ENCODE measurements at regions not wholly inside any gene's neighbourhood (a gene's known extent, or its start where the extent isn't known, plus 50 kb on each side); places are given as distances from the start of the nearest gene placed in this dataset.
A peak's percentile ranks its signal among the peaks of the same experiment; 100 is the strongest.

DNA sequence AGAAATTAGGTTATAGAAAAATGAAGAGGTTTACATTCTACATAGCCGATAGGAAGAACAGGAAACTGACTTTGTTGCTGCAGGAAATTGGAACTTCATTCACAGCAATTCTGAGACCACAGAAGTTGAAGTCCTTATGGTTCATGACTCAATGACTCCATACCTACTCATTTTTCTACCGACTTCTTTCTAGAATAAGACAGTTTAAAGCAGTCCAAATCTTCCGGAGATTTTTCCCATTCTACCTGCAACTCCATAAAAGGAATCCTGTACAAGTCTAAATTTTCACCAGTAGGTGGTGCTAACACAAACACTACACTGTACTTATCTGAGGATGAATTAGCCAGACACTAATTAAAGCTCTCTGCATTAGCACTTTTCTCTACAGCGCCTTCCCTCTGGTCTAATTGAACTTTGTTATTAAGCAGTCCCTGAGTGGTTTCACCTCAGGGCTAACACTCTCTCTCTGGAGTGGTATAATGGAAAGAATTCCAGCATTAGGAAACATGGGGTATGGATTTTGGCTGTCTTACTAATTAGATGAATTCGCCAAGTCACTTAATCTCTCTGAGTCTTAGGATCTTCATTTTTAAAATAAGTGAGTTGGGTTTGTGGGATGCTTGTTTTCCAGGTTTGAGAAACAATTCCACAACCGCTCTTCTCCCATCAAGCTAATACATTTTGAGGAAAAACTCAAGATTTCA lies 167.9 kb downstream of the SMIM20 start:
- no peak overlapping the region for H3K4me3 ChIP-seq (ENCODE audit: insufficient read depth, low read depth, low read length)
- H3K27me3 ChIP-seq (ENCODE audit: control insufficient read depth, insufficient read depth, low read length) = no peaks in the 10 kb centered on the region
- peak; percentile 53 for DNase-seq
- H3K36me3 ChIP-seq (replicated peaks; ENCODE audit: control insufficient read depth, insufficient read depth, low read length) = no peaks in the 10 kb centered on the region

DNA sequence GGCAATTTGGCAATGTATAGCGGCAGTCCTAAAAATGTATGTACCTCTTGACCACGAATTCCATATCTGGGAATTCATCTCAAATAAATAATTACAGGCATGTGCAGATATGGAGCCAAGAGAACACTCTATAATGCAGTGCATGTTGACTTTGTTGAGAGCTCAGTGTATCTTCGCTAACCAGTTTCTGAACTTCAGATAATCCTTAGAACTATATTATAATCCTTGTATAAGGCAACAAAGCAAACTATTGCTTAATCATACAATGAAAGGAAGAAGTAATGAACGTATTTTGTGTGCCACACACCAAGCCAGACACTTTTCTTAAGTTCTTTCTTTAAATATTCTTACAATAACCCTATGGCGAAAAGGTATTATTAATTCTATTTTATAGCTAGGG lies 168.5 kb downstream of the SMIM20 start:
- DNase-seq = no peak
- H3K27me3 ChIP-seq (ENCODE audit: control insufficient read depth, insufficient read depth, low read length) = no peaks in the 10 kb centered on the region
- no peaks in the 10 kb centered on the region for H3K36me3 ChIP-seq (replicated peaks; ENCODE audit: control insufficient read depth, insufficient read depth, low read length)
- no peak overlapping the region for H3K4me3 ChIP-seq (ENCODE audit: insufficient read depth, low read depth, low read length)

DNA sequence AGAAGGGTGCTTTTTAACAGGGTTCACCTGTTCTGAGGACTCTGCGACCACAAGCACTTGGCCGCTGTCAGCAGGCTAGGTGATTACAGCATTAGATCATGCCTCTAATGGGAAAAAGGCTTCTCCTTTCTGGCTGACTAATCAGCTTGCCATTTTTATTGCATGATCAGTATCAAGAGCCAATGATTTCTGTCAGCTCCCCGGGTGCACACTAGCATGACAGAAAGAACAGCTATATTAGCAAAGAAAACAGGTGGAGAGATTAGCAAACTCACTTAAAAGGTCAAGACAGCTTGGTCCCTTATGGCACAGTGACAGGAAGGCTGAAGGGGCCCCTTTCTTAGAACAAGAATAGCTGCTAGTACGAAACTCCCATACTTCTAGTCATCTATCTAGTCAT lies 170.0 kb downstream of the SMIM20 start:
- Histone ChIP-seq H3K4me3 (ENCODE audit: insufficient read depth, low read depth, low read length) (no peak overlapping the region), H3K36me3 (replicated peaks; ENCODE audit: control insufficient read depth, insufficient read depth, low read length) (no peaks in the 10 kb centered on the region), H3K27me3 (ENCODE audit: control insufficient read depth, insufficient read depth, low read length) (no peaks in the 10 kb centered on the region)
- no peak for DNase-seq

DNA sequence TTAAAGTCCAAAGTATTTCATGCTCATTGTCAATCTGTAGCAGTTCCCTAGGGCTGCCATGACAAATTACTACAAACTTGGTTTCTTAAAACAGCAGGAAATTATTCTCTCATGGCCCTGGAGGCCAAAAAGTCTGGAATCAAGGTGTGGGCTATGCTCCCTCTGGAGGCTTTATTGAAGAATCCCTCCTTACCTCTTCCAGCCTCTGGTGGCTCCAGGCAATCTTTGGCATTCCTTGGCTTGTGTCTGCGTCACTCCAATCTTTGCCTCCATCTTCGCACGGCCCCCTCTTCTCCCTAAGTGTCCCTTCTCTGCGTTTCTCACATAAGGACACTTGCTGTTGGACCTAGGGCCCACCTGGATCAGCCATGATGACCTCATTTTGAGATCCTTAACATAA lies 170.4 kb downstream of the SMIM20 start:
- no peaks in the 10 kb centered on the region for H3K36me3 ChIP-seq (replicated peaks; ENCODE audit: control insufficient read depth, insufficient read depth, low read length)
- DNase-seq = no peak
- no peak overlapping the region for H3K4me3 ChIP-seq (ENCODE audit: insufficient read depth, low read depth, low read length)
- no peaks in the 10 kb centered on the region for H3K27me3 ChIP-seq (ENCODE audit: control insufficient read depth, insufficient read depth, low read length)

DNA sequence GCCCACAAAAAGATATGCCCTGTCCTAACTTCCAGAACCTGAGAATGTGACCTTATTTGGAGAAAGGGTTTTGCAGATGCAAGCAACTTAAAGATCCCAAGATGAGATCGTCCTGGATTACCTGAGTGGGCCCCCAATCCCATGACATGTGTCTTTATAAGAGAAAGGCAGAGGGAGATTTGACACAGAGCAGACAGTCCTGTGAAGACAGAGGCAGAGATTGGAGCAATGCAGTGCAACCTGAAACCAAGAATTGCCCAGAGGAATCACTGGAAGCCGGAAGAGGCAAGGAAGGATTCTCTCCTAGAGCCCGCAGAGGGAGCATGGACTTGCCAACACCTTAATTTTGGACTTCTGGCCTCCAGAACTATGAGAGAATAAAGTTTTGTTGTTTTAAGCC lies 171.5 kb downstream of the SMIM20 start:
- DNase-seq = no peak
- Histone ChIP-seq H3K27me3 (ENCODE audit: control insufficient read depth, insufficient read depth, low read length) (no peaks in the 10 kb centered on the region), H3K4me3 (ENCODE audit: insufficient read depth, low read depth, low read length) (no peak overlapping the region), H3K36me3 (replicated peaks; ENCODE audit: control insufficient read depth, insufficient read depth, low read length) (no peaks in the 10 kb centered on the region)

DNA sequence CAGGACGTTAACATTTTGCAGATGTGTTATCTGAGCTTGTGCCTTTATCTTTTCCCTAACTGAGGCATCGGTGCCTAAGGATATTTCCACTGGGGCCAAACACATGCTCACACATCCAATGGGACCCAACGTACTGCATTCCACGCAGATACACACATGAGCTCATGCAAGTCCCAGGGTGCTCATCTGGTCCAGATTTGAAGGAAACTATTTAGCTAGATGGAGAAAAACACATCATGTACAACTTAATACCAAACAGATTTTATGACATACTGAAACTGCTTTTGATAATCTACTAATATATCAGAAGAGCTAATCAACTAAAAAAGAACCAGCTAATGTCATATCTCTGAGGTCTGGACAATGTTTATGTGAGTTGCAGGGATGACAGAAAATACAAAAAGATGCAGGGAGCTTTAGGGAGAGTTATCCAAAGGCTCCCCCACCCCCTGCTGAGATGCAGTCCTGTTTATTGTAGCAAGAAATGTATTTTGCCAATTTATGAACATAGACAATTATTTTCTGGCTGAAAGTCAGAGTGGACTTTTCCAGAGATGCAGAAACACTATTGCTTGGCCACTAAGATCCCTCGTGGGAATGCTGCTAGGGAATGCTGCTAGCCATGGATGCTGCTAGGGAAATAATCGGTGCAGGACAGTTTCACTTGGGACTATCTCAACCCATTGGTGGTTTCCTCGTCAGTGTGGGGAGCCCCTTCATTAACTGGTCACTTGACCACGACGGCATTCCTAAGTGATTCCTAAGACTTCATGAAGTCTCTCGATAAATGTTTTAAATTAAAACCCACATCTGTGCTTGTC lies 172.8 kb downstream of the SMIM20 start:
- no peak overlapping the region for H3K4me3 ChIP-seq (ENCODE audit: insufficient read depth, low read depth, low read length)
- H3K27me3 ChIP-seq (ENCODE audit: control insufficient read depth, insufficient read depth, low read length) = no peaks in the 10 kb centered on the region
- no peaks in the 10 kb centered on the region for H3K36me3 ChIP-seq (replicated peaks; ENCODE audit: control insufficient read depth, insufficient read depth, low read length)
- no peak for DNase-seq

DNA sequence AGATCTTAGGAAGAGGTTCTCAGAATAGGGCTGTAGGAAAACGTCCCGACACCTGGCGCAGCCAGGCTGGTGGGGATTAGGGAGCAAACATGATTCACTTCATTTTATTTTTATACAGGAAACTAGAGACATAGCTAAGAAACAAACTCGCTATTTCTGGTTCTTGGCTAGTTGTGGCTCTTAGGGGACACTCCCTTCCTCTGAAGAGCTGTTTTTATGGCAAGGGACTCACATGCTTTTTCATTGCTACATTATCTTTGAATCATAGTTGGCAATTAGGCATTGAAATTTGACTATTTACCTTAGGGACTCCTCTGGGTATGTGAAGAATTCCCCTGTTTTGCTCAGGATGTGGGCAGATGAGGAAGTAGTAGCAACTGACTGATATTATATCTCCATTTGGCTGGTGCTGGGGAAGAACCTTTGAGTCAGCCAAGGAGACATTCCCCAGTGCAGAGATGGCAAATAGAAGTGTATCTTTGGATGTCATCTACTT lies 174.5 kb downstream of the SMIM20 start:
- no peaks in the 10 kb centered on the region for H3K36me3 ChIP-seq (replicated peaks; ENCODE audit: control insufficient read depth, insufficient read depth, low read length)
- no peaks in the 10 kb centered on the region for H3K27me3 ChIP-seq (ENCODE audit: control insufficient read depth, insufficient read depth, low read length)
- DNase-seq = no peak
- no peak overlapping the region for H3K4me3 ChIP-seq (ENCODE audit: insufficient read depth, low read depth, low read length)

DNA sequence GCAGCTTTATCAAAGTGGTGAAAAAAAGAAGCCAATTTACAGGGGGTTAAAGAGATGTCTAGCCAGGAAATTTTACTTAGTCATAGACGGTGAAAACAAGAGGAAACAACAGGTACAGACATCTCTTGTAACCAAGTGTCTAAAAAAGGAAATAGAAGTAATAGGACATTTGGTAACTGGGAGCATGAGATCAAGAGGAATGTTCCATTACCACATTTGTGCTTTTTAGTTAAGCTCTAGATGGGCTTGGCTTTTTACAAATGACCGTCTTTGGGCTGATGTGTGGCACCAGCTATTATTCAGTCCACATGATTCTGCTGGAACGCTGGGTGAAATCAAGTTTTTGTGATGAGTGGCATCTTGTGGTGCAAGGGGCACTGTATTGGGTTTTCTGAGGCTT lies 179.5 kb downstream of the SMIM20 start:
- H3K4me3 ChIP-seq (ENCODE audit: insufficient read depth, low read depth, low read length) = no peak overlapping the region

DNA sequence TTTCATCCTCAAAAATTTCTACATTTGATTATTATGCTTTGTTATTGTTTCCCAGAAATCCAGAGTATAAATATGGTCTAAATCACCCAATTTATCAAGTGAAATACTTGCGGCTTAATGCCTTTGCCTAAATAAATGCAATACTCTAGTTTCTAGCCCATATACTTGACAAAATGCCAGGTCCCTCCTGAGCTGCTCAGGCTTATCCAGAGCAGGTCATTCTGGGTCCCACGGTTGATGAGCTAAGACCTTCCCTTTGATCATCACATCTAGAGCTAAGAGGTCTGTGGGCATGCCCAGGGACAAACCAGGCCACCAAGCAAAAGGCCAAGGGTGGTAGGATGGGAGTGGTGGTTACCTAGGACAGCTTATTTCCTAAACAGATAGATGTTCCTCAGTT lies 180.1 kb downstream of the SMIM20 start:
- DNase-seq = no peak
- no peaks in the 10 kb centered on the region for H3K27me3 ChIP-seq (ENCODE audit: control insufficient read depth, insufficient read depth, low read length)
- no peak overlapping the region for H3K4me3 ChIP-seq (ENCODE audit: insufficient read depth, low read depth, low read length)
- no peaks in the 10 kb centered on the region for H3K36me3 ChIP-seq (replicated peaks; ENCODE audit: control insufficient read depth, insufficient read depth, low read length)

More for the DNA sequence above, 179.5 kb downstream of the SMIM20 start:
- Histone ChIP-seq H3K36me3 (replicated peaks; ENCODE audit: control insufficient read depth, insufficient read depth, low read length) (no peaks in the 10 kb centered on the region), H3K27me3 (ENCODE audit: control insufficient read depth, insufficient read depth, low read length) (no peaks in the 10 kb centered on the region)
- DNase-seq = no peak

DNA sequence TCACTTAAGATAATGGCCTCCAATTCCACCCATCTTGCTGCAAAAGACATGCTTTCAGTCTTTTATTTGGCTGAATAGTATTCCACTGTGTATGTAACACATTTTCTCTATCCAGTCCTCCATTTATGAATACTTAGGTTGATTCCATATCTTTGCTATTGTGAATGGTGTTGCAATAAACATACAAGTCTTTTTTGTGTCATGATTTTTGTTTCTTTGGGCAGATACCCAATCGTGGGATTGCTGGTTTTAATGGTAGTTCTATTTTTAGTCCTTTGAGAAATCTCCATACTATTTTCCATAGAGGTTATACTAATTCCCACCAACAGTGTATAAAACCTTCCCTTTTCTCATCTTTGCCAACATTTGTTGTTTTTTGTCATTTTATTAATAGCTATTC lies 180.9 kb downstream of the SMIM20 start:
- no peaks in the 10 kb centered on the region for H3K36me3 ChIP-seq (replicated peaks; ENCODE audit: control insufficient read depth, insufficient read depth, low read length)
- H3K4me3 ChIP-seq (ENCODE audit: insufficient read depth, low read depth, low read length) = no peak overlapping the region
- DNase-seq = no peak
- H3K27me3 ChIP-seq (ENCODE audit: control insufficient read depth, insufficient read depth, low read length) = no peaks in the 10 kb centered on the region

DNA sequence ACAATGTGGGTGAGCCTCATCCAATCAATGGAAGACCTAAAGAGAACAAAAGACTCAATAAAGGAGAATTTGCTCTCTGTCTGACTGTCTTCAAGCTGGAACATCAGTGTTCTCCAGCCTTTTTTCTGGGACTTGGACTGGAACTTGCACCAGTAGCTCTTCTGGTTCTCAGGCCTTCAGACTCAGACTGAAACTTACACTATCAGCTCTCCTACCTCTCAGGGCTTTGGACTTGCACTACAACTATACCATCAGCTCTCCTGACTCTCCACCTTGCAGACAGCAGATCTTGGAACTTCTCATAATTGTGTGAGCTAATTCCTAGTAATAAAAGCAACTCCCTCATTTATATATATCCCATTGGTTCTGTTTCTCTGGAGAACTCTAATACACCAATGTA lies 185.9 kb downstream of the SMIM20 start:
- no peaks in the 10 kb centered on the region for H3K27me3 ChIP-seq (ENCODE audit: control insufficient read depth, insufficient read depth, low read length)
- no peaks in the 10 kb centered on the region for H3K36me3 ChIP-seq (replicated peaks; ENCODE audit: control insufficient read depth, insufficient read depth, low read length)
- no peak for DNase-seq
- H3K4me3 ChIP-seq (ENCODE audit: insufficient read depth, low read depth, low read length) = no peak overlapping the region

DNA sequence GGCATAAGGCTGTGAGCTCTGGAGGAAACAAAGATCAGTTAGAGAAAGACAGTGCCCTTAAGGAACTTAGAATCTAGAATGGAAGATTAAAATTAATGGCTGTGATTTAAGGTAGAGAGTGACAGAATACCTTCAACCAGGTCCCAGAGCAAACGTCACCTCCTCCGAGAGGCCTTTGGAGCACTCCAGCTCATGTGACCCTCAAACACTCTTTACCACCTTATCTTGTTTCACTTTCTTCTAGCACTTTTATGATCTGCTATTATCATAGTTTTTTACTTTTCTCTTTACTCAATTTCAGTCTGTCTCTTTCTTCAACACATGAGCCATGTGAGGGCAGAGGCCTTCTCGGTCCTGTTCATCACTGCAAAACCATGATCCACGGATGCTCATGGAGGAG lies 187.0 kb downstream of the SMIM20 start:
- no peak for DNase-seq

DNA sequence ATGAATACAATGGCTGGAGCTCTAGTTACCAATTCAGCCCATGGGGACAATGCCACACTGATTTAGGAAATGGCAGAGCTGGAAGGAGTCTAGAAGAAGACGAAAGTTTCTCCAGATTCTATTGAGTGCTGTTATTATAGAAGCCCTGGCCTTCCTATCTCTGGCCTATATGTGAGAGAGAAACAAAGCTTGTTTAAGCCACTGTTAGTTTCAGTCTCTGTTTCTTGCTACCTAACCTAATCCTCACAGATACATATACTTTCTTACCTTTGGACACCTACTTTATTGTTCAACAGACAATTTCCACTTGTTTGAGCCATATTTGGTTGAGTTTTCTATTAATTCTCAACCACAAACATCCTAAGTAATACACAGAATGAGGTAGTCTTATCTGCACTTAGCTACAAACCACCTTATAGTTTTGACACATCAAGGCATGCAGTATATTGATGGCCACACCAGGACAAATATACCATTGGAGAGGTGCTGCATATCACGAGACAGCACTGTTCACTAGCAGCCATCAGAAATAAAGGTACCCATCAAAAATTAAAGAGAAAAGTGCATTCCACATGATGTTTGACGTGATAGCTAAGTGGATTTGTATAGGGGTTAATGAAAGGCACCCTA lies 190.2 kb downstream of the SMIM20 start:
- H3K36me3 ChIP-seq (replicated peaks; ENCODE audit: control insufficient read depth, insufficient read depth, low read length) = no peaks in the 10 kb centered on the region

More for the DNA sequence above, 187.0 kb downstream of the SMIM20 start:
- Histone ChIP-seq H3K4me3 (ENCODE audit: insufficient read depth, low read depth, low read length) (no peak overlapping the region), H3K36me3 (replicated peaks; ENCODE audit: control insufficient read depth, insufficient read depth, low read length) (no peaks in the 10 kb centered on the region), H3K27me3 (ENCODE audit: control insufficient read depth, insufficient read depth, low read length) (no peaks in the 10 kb centered on the region)

DNA sequence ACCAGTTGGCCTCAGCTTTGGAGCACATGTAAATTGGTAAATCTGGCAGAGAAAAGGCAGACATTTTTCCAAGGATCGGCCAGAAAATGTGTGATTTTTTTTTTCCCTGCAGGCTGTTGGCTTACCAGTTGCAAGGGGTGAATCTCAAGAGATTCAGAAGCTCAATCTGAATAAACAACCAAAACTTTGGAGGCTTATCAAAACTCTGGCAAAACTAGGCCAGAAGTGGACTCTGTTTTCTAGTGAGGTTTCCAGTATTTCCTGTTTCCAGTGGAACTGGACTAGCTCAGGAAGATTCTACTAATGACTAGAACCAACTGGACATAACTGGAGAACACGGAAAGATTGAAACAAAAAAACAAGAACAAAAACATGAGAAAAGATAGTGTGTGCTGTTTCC lies 191.3 kb downstream of the SMIM20 start:
- Histone ChIP-seq H3K36me3 (replicated peaks; ENCODE audit: control insufficient read depth, insufficient read depth, low read length) (no peaks in the 10 kb centered on the region), H3K4me3 (ENCODE audit: insufficient read depth, low read depth, low read length) (no peak overlapping the region), H3K27me3 (ENCODE audit: control insufficient read depth, insufficient read depth, low read length) (no peaks in the 10 kb centered on the region)
- no peak for DNase-seq

More for the DNA sequence above, 190.2 kb downstream of the SMIM20 start:
- no peak overlapping the region for H3K4me3 ChIP-seq (ENCODE audit: insufficient read depth, low read depth, low read length)
- no peaks in the 10 kb centered on the region for H3K27me3 ChIP-seq (ENCODE audit: control insufficient read depth, insufficient read depth, low read length)
- DNase-seq = no peak
